CD8-positive, alpha-beta memory T cell (primary cell): ENCODE measurements at regions not wholly inside any gene's neighbourhood (a gene's known extent, or its start where the extent isn't known, plus 50 kb on each side); places are given as distances from the start of the nearest gene placed in this dataset.

Experiments
- CTCF ChIA-PET: fragments of 350-600 bp; sonication (Branson Sonifier 250); formaldehyde crosslinking; loops from one replicate; lab custom pipeline; 2021; ENCODE audit warnings: antibody characterized with exemption; lab: Charles Lee
- POLR2A ChIA-PET: fragments of 350-600 bp; sonication (Branson Sonifier 250); formaldehyde crosslinking; loops from one replicate; lab custom pipeline; 2021; ENCODE audit warnings: antibody characterized with exemption; lab: Charles Lee
- DNase-seq, 5 donors: peaks; one replicate each; pipeline versions ENCODE4 v3.0.0 to v3.0.0-alpha.2; 2020 to 2022; ENCODE audit warnings: mixed read lengths in 1 of 5
- H3K27ac ChIP-seq: one replicate; pipeline ENCODE4 v1.7.0; 2013; ENCODE audit warnings: low read depth, mild to moderate bottlenecking, low read length, moderate library complexity
- H3K27me3 ChIP-seq: 2 replicates; pipeline ENCODE4 v1.7.0; 2013; ENCODE audit warnings: low read length, mild to moderate bottlenecking; ENCODE audit not compliant: insufficient read depth, poor library complexity, severe bottlenecking
- H3K36me3 ChIP-seq: 2 replicates; pipeline ENCODE4 v1.7.0; 2013; ENCODE audit warnings: mild to moderate bottlenecking, low read length, moderate library complexity; ENCODE audit not compliant: insufficient read depth
- H3K4me1 ChIP-seq: 2 replicates; pipeline ENCODE4 v1.7.0; 2013; ENCODE audit warnings: mild to moderate bottlenecking, low read length, moderate library complexity; ENCODE audit not compliant: insufficient read depth
- H3K4me3 ChIP-seq: 2 replicates; pipeline ENCODE4 v1.7.0; 2013; ENCODE audit warnings: mild to moderate bottlenecking, low read length
- H3K9me3 ChIP-seq: 2 replicates; pipeline ENCODE4 v1.7.0; 2013; ENCODE audit warnings: mild to moderate bottlenecking, low read length
- H3K27ac Mint-ChIP-seq, 8 donors: one replicate each; pipeline ENCODE4 v1.8.0; 2020 to 2021; ENCODE audit warnings: mixed read lengths in 8 of 8, mild to moderate bottlenecking in 6 of 8, inconsistent platforms in 3 of 8, moderate library complexity in 3 of 8
- H3K27me3 Mint-ChIP-seq, 2 donors: one replicate each; pipeline ENCODE4 v1.8.0; 2020 to 2021; ENCODE audit warnings: mixed read lengths in 2 of 2, mild to moderate bottlenecking in 1 of 2, moderate library complexity in 1 of 2
- H3K36me3 Mint-ChIP-seq, 3 donors: one replicate each; pipeline ENCODE4 v1.8.0; 2020 to 2021; ENCODE audit warnings: mixed read lengths in 3 of 3, inconsistent platforms in 1 of 3, mild to moderate bottlenecking in 1 of 3
- H3K4me1 Mint-ChIP-seq, 3 donors: one replicate each; pipeline ENCODE4 v1.8.0; 2020 to 2021; ENCODE audit warnings: mixed read lengths in 3 of 3, inconsistent platforms in 1 of 3, mild to moderate bottlenecking in 1 of 3
- H3K4me3 Mint-ChIP-seq, 7 donors: one replicate each; pipeline ENCODE4 v1.8.0; 2020 to 2021; ENCODE audit warnings: mixed read lengths in 7 of 7, mild to moderate bottlenecking in 6 of 7, moderate library complexity in 4 of 7, inconsistent platforms in 2 of 7
- H3K9me3 Mint-ChIP-seq, 5 donors: one replicate each; pipeline ENCODE4 v1.8.0; 2020 to 2022; ENCODE audit warnings: mixed read lengths in 5 of 5, mild to moderate bottlenecking in 3 of 5, moderate library complexity in 2 of 5, inconsistent platforms in 1 of 5

GRCh38 chr13:87384099-87384498 is 287.1 kb upstream of the SLITRK5 start:
- ChIA-PET CTCF (no interaction called here), POLR2A (no interaction called here)
- Mint-ChIP-seq H3K36me3 (no peaks in the 10 kb centered on the region), H3K9me3 (peaks cover 2 to 18% (median 6%) of the 10 kb centered on the region in 5 donors), H3K27me3 (no peaks in the 10 kb centered on the region), H3K4me3 (no peak overlapping the region), H3K27ac (no peak overlapping the region), H3K4me1 (no peaks in the 10 kb centered on the region)
- no peaks in the 10 kb centered on the region for H3K4me1 ChIP-seq
- H3K4me3 ChIP-seq, result no peak overlapping the region
- no peaks in the 10 kb centered on the region for H3K27me3 ChIP-seq
- no peak overlapping the region for H3K27ac ChIP-seq
- no peaks in the 10 kb centered on the region for H3K9me3 ChIP-seq
- DNase-seq, result no peak
- H3K36me3 ChIP-seq, result no peaks in the 10 kb centered on the region

- H3K9me3 ChIP-seq, result no peaks in the 10 kb centered on the region
- H3K4me1 ChIP-seq, result no peaks in the 10 kb centered on the region
- no peak overlapping the region for H3K4me3 Mint-ChIP-seq
- CTCF ChIA-PET, result no interaction called here
- no peaks in the 10 kb centered on the region for H3K27me3 Mint-ChIP-seq
- H3K27me3 ChIP-seq, result no peaks in the 10 kb centered on the region
- no peaks in the 10 kb centered on the region for H3K36me3 ChIP-seq
- no peak overlapping the region for H3K27ac Mint-ChIP-seq
- no peaks in the 10 kb centered on the region for H3K36me3 Mint-ChIP-seq
- POLR2A ChIA-PET, result no interaction called here
- H3K4me1 Mint-ChIP-seq, result no peaks in the 10 kb centered on the region
- no peak for DNase-seq
- peaks cover 0 to 32% (median 2%) of the 10 kb centered on the region in 5 donors for H3K9me3 Mint-ChIP-seq
- H3K4me3 ChIP-seq, result no peak overlapping the region
- no peak overlapping the region for H3K27ac ChIP-seq
Measured at GRCh38 chr13:87393358-87393757, 277.8 kb upstream of the SLITRK5 start.

- no peaks in the 10 kb centered on the region for H3K36me3 ChIP-seq
- H3K4me3 ChIP-seq, result no peak overlapping the region
- H3K4me1 ChIP-seq, result no peaks in the 10 kb centered on the region
- Mint-ChIP-seq H3K36me3 (no peaks in the 10 kb centered on the region), H3K4me3 (no peak overlapping the region), H3K27me3 (no peaks in the 10 kb centered on the region), H3K9me3 (peaks cover 3 to 12% (median 7%) of the 10 kb centered on the region in 5 donors), H3K4me1 (no peaks in the 10 kb centered on the region), H3K27ac (no peak overlapping the region)
- no peaks in the 10 kb centered on the region for H3K9me3 ChIP-seq
- no peak overlapping the region for H3K27ac ChIP-seq
- CTCF ChIA-PET, result no interaction called here
- no peaks in the 10 kb centered on the region for H3K27me3 ChIP-seq
- no peak for DNase-seq
- POLR2A ChIA-PET, result no interaction called here
Measured at GRCh38 chr13:87398047-87398446, 273.1 kb upstream of the SLITRK5 start.

- Histone ChIP-seq H3K27me3 (no peaks in the 10 kb centered on the region), H3K4me3 (no peak overlapping the region), H3K27ac (no peak overlapping the region), H3K9me3 (peaks cover 3% of the 10 kb centered on the region), H3K36me3 (no peaks in the 10 kb centered on the region), H3K4me1 (no peaks in the 10 kb centered on the region)
- Mint-ChIP-seq H3K36me3 (no peaks in the 10 kb centered on the region), H3K27ac (no peak overlapping the region), H3K4me3 (no peak overlapping the region), H3K4me1 (no peaks in the 10 kb centered on the region), H3K9me3 (peaks cover 5 to 10% (median 5%) of the 10 kb centered on the region in 5 donors), H3K27me3 (no peaks in the 10 kb centered on the region)
- DNase-seq, result no peak
- ChIA-PET CTCF (no interaction called here), POLR2A (no interaction called here)
Measured at GRCh38 chr13:87403748-87404432, 267.3 kb upstream of the SLITRK5 start.

GRCh38 chr13:87426742-87427141 is 244.4 kb upstream of the SLITRK5 start:
- Mint-ChIP-seq H3K27ac (no peak overlapping the region), H3K9me3 (peaks cover 0 to 10% (median 4%) of the 10 kb centered on the region in 5 donors)

GRCh38 chr13:87444135-87444534 is 227.0 kb upstream of the SLITRK5 start:
- Histone ChIP-seq H3K27me3 (no peaks in the 10 kb centered on the region), H3K4me1 (no peaks in the 10 kb centered on the region), H3K36me3 (no peaks in the 10 kb centered on the region), H3K9me3 (no peaks in the 10 kb centered on the region), H3K4me3 (no peak overlapping the region), H3K27ac (no peak overlapping the region)
- H3K9me3 Mint-ChIP-seq, result peaks cover 0 to 30% (median 17%) of the 10 kb centered on the region in 5 donors
- H3K27ac Mint-ChIP-seq, result no peak overlapping the region
- DNase-seq, result no peak
- CTCF ChIA-PET, result no interaction called here
- H3K4me3 Mint-ChIP-seq, result no peak overlapping the region
- POLR2A ChIA-PET, result no interaction called here
- no peaks in the 10 kb centered on the region for H3K36me3 Mint-ChIP-seq
- no peaks in the 10 kb centered on the region for H3K27me3 Mint-ChIP-seq
- no peaks in the 10 kb centered on the region for H3K4me1 Mint-ChIP-seq

More at GRCh38 chr13:87426742-87427141, 244.4 kb upstream of the SLITRK5 start:
- POLR2A ChIA-PET, result no interaction called here
- no peak for DNase-seq
- CTCF ChIA-PET, result no interaction called here
- Mint-ChIP-seq H3K36me3 (no peaks in the 10 kb centered on the region), H3K4me3 (no peak overlapping the region), H3K4me1 (no peaks in the 10 kb centered on the region), H3K27me3 (no peaks in the 10 kb centered on the region)
- Histone ChIP-seq H3K27ac (no peak overlapping the region), H3K4me3 (no peak overlapping the region), H3K9me3 (no peaks in the 10 kb centered on the region), H3K27me3 (no peaks in the 10 kb centered on the region), H3K36me3 (no peaks in the 10 kb centered on the region), H3K4me1 (no peaks in the 10 kb centered on the region)

- no peak overlapping the region for H3K27ac ChIP-seq
- no peaks in the 10 kb centered on the region for H3K36me3 ChIP-seq
- Mint-ChIP-seq H3K9me3 (peaks cover 0 to 35% (median 7%) of the 10 kb centered on the region in 5 donors), H3K27me3 (no peaks in the 10 kb centered on the region), H3K4me3 (no peak overlapping the region), H3K27ac (no peak overlapping the region), H3K36me3 (no peaks in the 10 kb centered on the region), H3K4me1 (no peaks in the 10 kb centered on the region)
- H3K27me3 ChIP-seq, result no peaks in the 10 kb centered on the region
- ChIA-PET CTCF (no interaction called here), POLR2A (no interaction called here)
- H3K4me1 ChIP-seq, result no peaks in the 10 kb centered on the region
- H3K4me3 ChIP-seq, result no peak overlapping the region
- no peaks in the 10 kb centered on the region for H3K9me3 ChIP-seq
- DNase-seq, result no peak
Measured at GRCh38 chr13:87452281-87452680, 218.9 kb upstream of the SLITRK5 start.

- Mint-ChIP-seq H3K4me1 (no peaks in the 10 kb centered on the region), H3K27me3 (no peaks in the 10 kb centered on the region), H3K4me3 (no peak overlapping the region), H3K27ac (no peak overlapping the region), H3K36me3 (no peaks in the 10 kb centered on the region), H3K9me3 (peaks cover 0 to 35% (median 6%) of the 10 kb centered on the region in 5 donors)
- Histone ChIP-seq H3K4me1 (no peaks in the 10 kb centered on the region), H3K9me3 (no peaks in the 10 kb centered on the region), H3K36me3 (no peaks in the 10 kb centered on the region), H3K27ac (no peak overlapping the region), H3K27me3 (no peaks in the 10 kb centered on the region), H3K4me3 (no peak overlapping the region)
- ChIA-PET CTCF (no interaction called here), POLR2A (no interaction called here)
- DNase-seq, result no peak
Measured at GRCh38 chr13:87453244-87453643, 217.9 kb upstream of the SLITRK5 start.
